ENCODE measurements at regions not wholly inside any gene's neighbourhood (a gene's known extent, or its start where the extent isn't known, plus 50 kb on each side); places are given as distances from the start of the nearest gene placed in this dataset.

- no peaks in the 10 kb centered on the region for H3K9me1 ChIP-seq (ENCODE audit: insufficient read depth, low read length)
- WGBS, 2 experiments (ENCODE audit: extremely low coverage in 2 of 2, insufficient read length in 1 of 2) = no CpG with 5 or more reads among the region's 1 CpG
- H3K14ac ChIP-seq (replicated peaks; ENCODE audit: low read depth, low read length) = no peak overlapping the region
- TF ChIP-seq FOS (IDR thresholded peaks at IDR 0.05; ENCODE audit: low read depth, low read length) (no peak), POLR2A (IDR thresholded peaks at IDR 0.05; ENCODE audit: low read depth, low read length) (no peak), USF2 (IDR thresholded peaks at IDR 0.05; ENCODE audit: low read depth, low read length) (no peak), NFE2L2 (IDR thresholded peaks at IDR 0.05; ENCODE audit: low read depth, low read length) (no peak), RAD21 (IDR thresholded peaks at IDR 0.05; ENCODE audit: low read length) (no peak), MXI1 (IDR thresholded peaks at IDR 0.05; ENCODE audit: borderline replicate concordance, low read depth, low read length) (no peak), MAZ (IDR thresholded peaks at IDR 0.05; ENCODE audit: borderline replicate concordance, low read depth, low read length) (no peak), CHD1 (IDR thresholded peaks at IDR 0.05; ENCODE audit: low read depth, low read length) (no peak), BHLHE40 (IDR thresholded peaks at IDR 0.05; ENCODE audit: low read depth, low read length) (no peak), SMC3 (IDR thresholded peaks at IDR 0.05; ENCODE audit: low read depth, low read length) (no peak), MAFK (IDR thresholded peaks at IDR 0.05; ENCODE audit: low read depth, low read length) (no peak), CEBPB (IDR thresholded peaks at IDR 0.05; ENCODE audit: low read depth, low read length) (no peak), CTCF (conservative IDR thresholded peaks at IDR 0.05; ENCODE audit: low read depth, low read length) (no peak), RFX5 (IDR thresholded peaks at IDR 0.05; ENCODE audit: low read depth, low read length) (no peak), ELK1 (IDR thresholded peaks at IDR 0.05; ENCODE audit: borderline replicate concordance, low read depth, low read length) (no peak), RCOR1 (IDR thresholded peaks at IDR 0.05; ENCODE audit: insufficient replicate concordance, low read length) (no peak)
- H3K4me1 ChIP-seq (ENCODE audit: control insufficient read depth, insufficient read depth, low read length) = no peaks in the 10 kb centered on the region
- no peak overlapping the region for H3K4me2 ChIP-seq (ENCODE audit: low read depth, low read length)
- no peak overlapping the region for H4K8ac ChIP-seq (ENCODE audit: low read depth in 2 of 2, low read length in 2 of 2)
- H4K5ac ChIP-seq (ENCODE audit: low read depth, low read length) = no peak overlapping the region
- H3K23ac ChIP-seq (ENCODE audit: low read depth, low read length) = no peak overlapping the region
- no peaks in the 10 kb centered on the region for H4K20me1 ChIP-seq (ENCODE audit: insufficient read depth, low read length)
- dilution Hi-C loops (cut with HindIII; ENCODE audit: low sequenced_read_pairs, unreplicated experiment) (no loop called here), intact Hi-C loops (cut with micrococcal nuclease) (no loop called here), in situ Hi-C loops (cut with MboI; ENCODE audit: low sequenced_read_pairs) (no loop called here)
- H3K9me3 ChIP-seq (ENCODE audit: control insufficient read depth, insufficient read depth, low read length) = peaks cover 4% of the 10 kb centered on the region; the same call in 1 of the 2 replicates
- no peaks in the 10 kb centered on the region for H3K79me1 ChIP-seq (ENCODE audit: low read depth in 1 of 2, low read length in 2 of 2)
- no peak overlapping the region for H3K18ac ChIP-seq (ENCODE audit: low read depth, low read length)
- no peak overlapping the region for H2BK120ac ChIP-seq (ENCODE audit: low read depth, low read length)
- ATAC-seq (ENCODE audit: low read depth) = no peak
- H2BK15ac ChIP-seq (ENCODE audit: low read depth, low read length) = no peak overlapping the region
- H2AFZ ChIP-seq (replicated peaks; ENCODE audit: low read length, poor library complexity) = no peak overlapping the region
- no peak overlapping the region for H2BK5ac ChIP-seq (ENCODE audit: low read depth, low read length, poor library complexity, severe bottlenecking)
- BruUV-seq (replicated peaks) = no TSS peak
- no peak overlapping the region for H2AK9ac ChIP-seq (replicated peaks; ENCODE audit: low read depth, low read length, poor library complexity)
- no peak overlapping the region for H3K56ac ChIP-seq (ENCODE audit: extremely low read depth, insufficient read depth, low read length)
- no peak overlapping the region for H3K27ac ChIP-seq (ENCODE audit: insufficient read depth, low read length)
- H3K4ac ChIP-seq (ENCODE audit: low read depth, low read length) = no peak overlapping the region
- H2BK20ac ChIP-seq (ENCODE audit: low read depth, low read length) = no peak overlapping the region
- ChIA-PET CTCF (interaction anchor here (0.6 kb wide), 1 partner anchor 841 kb away, joined by 3 read pairs; no protein-coding TSS in a partner anchor), POLR2A (ENCODE audit: unreplicated experiment) (no interaction called here)
- H4K91ac ChIP-seq (ENCODE audit: insufficient read depth, low read depth, low read length) = no peak overlapping the region
- no peak overlapping the region for H3K9ac ChIP-seq (ENCODE audit: low read depth, low read length)
- DNase-seq = no peak
- no peaks in the 10 kb centered on the region for H3K27me3 ChIP-seq (ENCODE audit: control insufficient read depth, insufficient read depth, low read length)
- H2AK5ac ChIP-seq (ENCODE audit: low read depth, low read length) = no peak overlapping the region
- no peaks in the 10 kb centered on the region for H3K36me3 ChIP-seq (ENCODE audit: control insufficient read depth, insufficient read depth, low read length)
- H3K4me3 ChIP-seq (ENCODE audit: insufficient read depth, low read depth, low read length) = no peak overlapping the region
Measured at GRCh38 chr14:98974113-98974512, 297.9 kb downstream of the BCL11B start.

Data from IMR-90 (cell line).